Endothelial cell of umbilical vein (primary cell): ENCODE measurements at regions not wholly inside any gene's neighbourhood (a gene's known extent, or its start where the extent isn't known, plus 50 kb on each side); places are given as distances from the start of the nearest gene placed in this dataset.

Source experiments
- BruUV-seq: library from RNA; stranded (reverse); fragments of 400-500 nt; replicated peaks from 2 replicates; lab custom pipeline; 2021; lab: Mats Ljungman, UMichigan
- CTCF ChIA-PET: fragments of 300-600, 350-600 bp; sonication (Branson Sonifier 250); formaldehyde crosslinking; loops from one replicate; lab custom pipeline; 2021; ENCODE audit warnings: antibody characterized with exemption, inconsistent platforms; lab: Charles Lee
- POLR2A ChIA-PET: fragments of 300-600, 350-600 bp; sonication (Branson Sonifier 250); formaldehyde crosslinking; loops from one replicate; lab custom pipeline; 2021; ENCODE audit warnings: antibody characterized with exemption, inconsistent platforms; lab: Charles Lee
- DNase-seq: peaks from one replicate; pipeline ENCODE4 v3.0.0-alpha.2; 2011; ENCODE audit warnings: low read depth, low spot score
- FAIRE-seq: peaks from 2 replicates; lab custom pipeline; 2011; peaks lifted over from hg19 to GRCh38; lab: Jason Lieb, UNC
- H2AFZ ChIP-seq: 2 replicates; pipeline ENCODE4 v1.6.0; 2012; ENCODE audit warnings: low read depth, low read length, control low read depth, inconsistent platforms
- H3K27ac ChIP-seq: 2 replicates; pipeline ENCODE4 v1.5.1; 2011; ENCODE audit warnings: low read depth, mild to moderate bottlenecking, control low read depth, low read length, moderate library complexity; ENCODE audit not compliant: insufficient read depth
- H3K27me3 ChIP-seq, 2 experiments: 2 replicates each; pipeline versions ENCODE4 v1.6.0 to v1.6.1; 2011; ENCODE audit warnings: low read length in 2 of 2, mixed read lengths in 1 of 2; ENCODE audit not compliant: control insufficient read depth in 2 of 2, insufficient read depth in 2 of 2
- H3K36me3 ChIP-seq, 2 experiments: 2 replicates in 1 of 2; 3 replicates in 1 of 2; pipeline ENCODE4 v1.5.1; 2011; ENCODE audit warnings: low read length in 2 of 2, mild to moderate bottlenecking in 1 of 2, moderate library complexity in 1 of 2; ENCODE audit not compliant: control insufficient read depth in 2 of 2, insufficient read depth in 2 of 2; ENCODE audit errors: extremely low read depth in 1 of 2
- H3K4me1 ChIP-seq: 3 replicates; pipeline ENCODE4 v1.5.1; 2011; ENCODE audit warnings: mild to moderate bottlenecking, low read length; ENCODE audit not compliant: control insufficient read depth, insufficient read depth; ENCODE audit errors: extremely low read depth
- H3K4me2 ChIP-seq: 2 replicates; pipeline ENCODE4 v1.6.1; 2011; ENCODE audit warnings: low read length, control low read depth, mixed read lengths; ENCODE audit not compliant: insufficient read depth
- H3K4me3 ChIP-seq, 3 experiments: fragments of 200-600 bp in 1 of 3; sonication (generic), shearing (Covaris generic) in 1 of 3; replicated peaks in 1 of 3; 2 replicates each; pipeline ENCODE4 v1.5.1; 2011 to 2016; ENCODE audit warnings: control low read depth in 3 of 3, low read length in 3 of 3, mild to moderate bottlenecking in 2 of 3, inconsistent platforms in 1 of 3, low read depth in 1 of 3, moderate library complexity in 1 of 3; ENCODE audit not compliant: insufficient read depth in 1 of 3
- H3K79me2 ChIP-seq: 2 replicates; pipeline ENCODE4 v1.6.0; 2012; ENCODE audit warnings: low read length, inconsistent platforms; ENCODE audit not compliant: control insufficient read depth, insufficient read depth
- H3K9ac ChIP-seq: replicated peaks from 2 replicates; pipeline ENCODE3; 2011; ENCODE audit warnings: low read length, control low read depth; ENCODE audit not compliant: insufficient read depth; ENCODE audit errors: extremely low read depth
- H3K9me1 ChIP-seq: replicated peaks from 3 replicates; pipeline ENCODE4 v1.6.0; 2011; ENCODE audit warnings: mild to moderate bottlenecking, low read length; ENCODE audit not compliant: control insufficient read depth, insufficient read depth; ENCODE audit errors: extremely low read depth
- H3K9me3 ChIP-seq: replicated peaks from 2 replicates; pipeline ENCODE4 v1.5.1; 2012; ENCODE audit warnings: low read length, inconsistent platforms; ENCODE audit not compliant: control insufficient read depth, insufficient read depth
- H4K20me1 ChIP-seq: replicated peaks from 2 replicates; pipeline ENCODE3; 2011; ENCODE audit warnings: mild to moderate bottlenecking, low read length; ENCODE audit not compliant: control insufficient read depth, insufficient read depth; ENCODE audit errors: extremely low read depth
- EZH2 ChIP-seq: IDR thresholded peaks from 2 replicates; pipeline ENCODE4 v1.6.1; 2012; ENCODE audit warnings: borderline replicate concordance, low read depth, mild to moderate bottlenecking, moderate library complexity, low read length, inconsistent platforms; ENCODE audit not compliant: severe bottlenecking
- FOS ChIP-seq: IDR thresholded peaks from 2 replicates; pipeline ENCODE4 v1.6.1; 2011; ENCODE audit warnings: mild to moderate bottlenecking, low read length, moderate library complexity, borderline replicate concordance; ENCODE audit not compliant: insufficient read depth
- GATA2 ChIP-seq: IDR thresholded peaks from 2 replicates; pipeline ENCODE4 v1.7.0; 2011; ENCODE audit warnings: low read depth, mild to moderate bottlenecking, moderate library complexity, mixed read lengths, low read length; ENCODE audit not compliant: insufficient read length, insufficient read depth
- JUN ChIP-seq: IDR thresholded peaks from 2 replicates; pipeline ENCODE4 v1.6.1; 2011; ENCODE audit warnings: borderline replicate concordance, low read depth; ENCODE audit not compliant: insufficient read length, insufficient read depth
- MYC ChIP-seq: IDR thresholded peaks from one replicate; pipeline ENCODE4 v1.6.1; 2011; ENCODE audit warnings: mild to moderate bottlenecking, low read depth, low read length
- POLR2A ChIP-seq: IDR thresholded peaks from 2 replicates; pipeline ENCODE4 v1.6.1; 2012; ENCODE audit warnings: low read depth, mild to moderate bottlenecking, control low read depth, low read length
- POLR2AphosphoS5 ChIP-seq: IDR thresholded peaks from 2 replicates; pipeline ENCODE4 v1.6.1; 2012; ENCODE audit warnings: low read depth, mild to moderate bottlenecking, control low read depth, low read length, moderate library complexity; ENCODE audit not compliant: insufficient read depth
- dilution Hi-C: fragments of 300-500 bp; cut with MboI; formaldehyde crosslinking; loops from one replicate; pipeline ENCODE4 v1.15.0; 2019; ENCODE audit warnings: low sequenced_read_pairs; ENCODE audit not compliant: extremely low pct_ligation_motif_present
- intact Hi-C: fragments of 100-400 bp; cut with micrococcal nuclease; formaldehyde crosslinking; loops from one replicate; pipeline ENCODE4 v1.10.0; 2022
- TF ChIP-seq, protein P1 (sequence below): IDR thresholded peaks from 2 replicates; pipeline ENCODE4 v1.6.1; 2011; ENCODE audit not compliant: insufficient read depth, insufficient read length
- TF ChIP-seq, protein P2 (sequence below), 2 donors: IDR thresholded peaks; 1 replicate in 1 of 2; 2 replicates in 1 of 2; pipeline ENCODE4 v1.5.1; 2011; ENCODE audit warnings: low read length in 2 of 2, mild to moderate bottlenecking in 2 of 2, moderate library complexity in 2 of 2, control low read depth in 1 of 2, inconsistent platforms in 1 of 2, low read depth in 1 of 2; ENCODE audit not compliant: insufficient read depth in 1 of 2; ENCODE audit errors: extremely low read depth in 1 of 2

DNA sequence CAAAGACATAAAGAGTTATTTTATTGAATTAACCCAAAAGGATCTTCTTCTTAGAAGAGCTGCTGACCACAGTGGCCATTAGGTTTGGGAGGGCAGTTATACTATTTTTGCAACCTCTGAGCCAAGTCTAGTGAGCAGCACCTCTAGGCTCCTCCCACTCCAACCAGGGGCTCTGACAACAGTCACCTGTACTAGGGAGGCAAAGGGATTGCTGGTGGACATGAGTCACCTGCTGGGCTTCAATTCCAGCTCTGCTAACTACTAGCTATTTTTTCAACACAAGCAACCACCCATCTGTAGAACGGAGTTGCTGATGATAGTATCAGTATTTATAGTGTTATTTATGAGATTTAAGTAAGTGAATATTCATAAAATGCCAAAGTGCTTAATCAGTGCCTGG is 166.0 kb downstream of the KLHL28 start:
- Histone ChIP-seq H3K36me3 (no peaks in the 10 kb centered on the region), H2AFZ (no peak overlapping the region), H3K27me3 (no peaks in the 10 kb centered on the region), H4K20me1 (no peaks in the 10 kb centered on the region), H3K9me1 (no peaks in the 10 kb centered on the region), H3K27ac (no peak overlapping the region), H3K4me3 (no peak overlapping the region), H3K4me1 (no peaks in the 10 kb centered on the region), H3K9me3 (no peaks in the 10 kb centered on the region), H3K79me2 (no peaks in the 10 kb centered on the region), H3K4me2 (no peak overlapping the region), H3K9ac (no peak overlapping the region)
- FAIRE-seq (no peak), DNase-seq (no peak)
- POLR2A ChIA-PET = no interaction called here
- no TSS peak for BruUV-seq
- dilution Hi-C loops = no loop called here
- TF ChIP-seq FOS (no peak), POLR2AphosphoS5 (no peak), POLR2A (no peak), EZH2 (no peak), MYC (no peak), GATA2 (no peak), JUN (no peak)
- TF ChIP-seq, protein P1, sequence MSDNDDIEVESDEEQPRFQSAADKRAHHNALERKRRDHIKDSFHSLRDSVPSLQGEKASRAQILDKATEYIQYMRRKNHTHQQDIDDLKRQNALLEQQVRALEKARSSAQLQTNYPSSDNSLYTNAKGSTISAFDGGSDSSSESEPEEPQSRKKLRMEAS = no peak
- TF ChIP-seq, protein P2, sequence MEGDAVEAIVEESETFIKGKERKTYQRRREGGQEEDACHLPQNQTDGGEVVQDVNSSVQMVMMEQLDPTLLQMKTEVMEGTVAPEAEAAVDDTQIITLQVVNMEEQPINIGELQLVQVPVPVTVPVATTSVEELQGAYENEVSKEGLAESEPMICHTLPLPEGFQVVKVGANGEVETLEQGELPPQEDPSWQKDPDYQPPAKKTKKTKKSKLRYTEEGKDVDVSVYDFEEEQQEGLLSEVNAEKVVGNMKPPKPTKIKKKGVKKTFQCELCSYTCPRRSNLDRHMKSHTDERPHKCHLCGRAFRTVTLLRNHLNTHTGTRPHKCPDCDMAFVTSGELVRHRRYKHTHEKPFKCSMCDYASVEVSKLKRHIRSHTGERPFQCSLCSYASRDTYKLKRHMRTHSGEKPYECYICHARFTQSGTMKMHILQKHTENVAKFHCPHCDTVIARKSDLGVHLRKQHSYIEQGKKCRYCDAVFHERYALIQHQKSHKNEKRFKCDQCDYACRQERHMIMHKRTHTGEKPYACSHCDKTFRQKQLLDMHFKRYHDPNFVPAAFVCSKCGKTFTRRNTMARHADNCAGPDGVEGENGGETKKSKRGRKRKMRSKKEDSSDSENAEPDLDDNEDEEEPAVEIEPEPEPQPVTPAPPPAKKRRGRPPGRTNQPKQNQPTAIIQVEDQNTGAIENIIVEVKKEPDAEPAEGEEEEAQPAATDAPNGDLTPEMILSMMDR (IDR thresholded peaks at IDR 0.05; ENCODE audit: extremely low read depth in 1 of 2, insufficient read depth in 1 of 2, low read depth in 1 of 2, low read length in 2 of 2) = no peak
- intact Hi-C loops = no loop called here
- CTCF ChIA-PET = no interaction called here
